Calu3 (cell line): ENCODE measurements at regions not wholly inside any gene's neighbourhood (a gene's known extent, or its start where the extent isn't known, plus 50 kb on each side); places are given as distances from the start of the nearest gene placed in this dataset.

ENCODE experiments used
- BruUV-seq: library from RNA; stranded (reverse); fragments of 400-500 nt; replicated peaks from 2 replicates; lab custom pipeline; 2021; lab: Mats Ljungman, UMichigan
- CTCF ChIA-PET: fragments of 300-600 bp; sonication (Branson Sonifier 250); formaldehyde crosslinking; loops from one replicate; lab custom pipeline; 2022; ENCODE audit warnings: antibody characterized with exemption; lab: Charles Lee
- DNase-seq: peaks from one replicate; pipeline ENCODE4 v3.0.0; 2022
- H3K27ac Mint-ChIP-seq: one replicate; pipeline ENCODE4 v1.8.0; 2022; ENCODE audit warnings: mixed read lengths; ENCODE audit not compliant: unreplicated experiment
- H3K27me3 Mint-ChIP-seq: one replicate; pipeline ENCODE4 v1.8.0; 2022; ENCODE audit warnings: mixed read lengths; ENCODE audit not compliant: unreplicated experiment
- H3K36me3 Mint-ChIP-seq: one replicate; pipeline ENCODE4 v1.8.0; 2022; ENCODE audit warnings: mild to moderate bottlenecking, moderate library complexity, mixed read lengths; ENCODE audit not compliant: insufficient read depth, unreplicated experiment
- H3K4me1 Mint-ChIP-seq: one replicate; pipeline ENCODE4 v1.8.0; 2022; ENCODE audit warnings: mild to moderate bottlenecking, low read depth, mixed read lengths; ENCODE audit not compliant: unreplicated experiment
- H3K4me3 Mint-ChIP-seq: one replicate; pipeline ENCODE4 v1.8.0; 2022; ENCODE audit warnings: mild to moderate bottlenecking, low read depth, moderate library complexity, mixed read lengths; ENCODE audit not compliant: unreplicated experiment
- H3K9me3 Mint-ChIP-seq: one replicate; pipeline ENCODE4 v1.8.0; 2022; ENCODE audit warnings: low read depth, mixed read lengths; ENCODE audit not compliant: unreplicated experiment
- CTCF ChIP-seq: fragments of 200-600 bp; IDR thresholded peaks from one replicate; pipeline ENCODE4 v1.8.0; 2022; ENCODE audit warnings: antibody characterized with exemption; ENCODE audit not compliant: unreplicated experiment
- intact Hi-C: fragments of 100-400 bp; cut with micrococcal nuclease; formaldehyde crosslinking; loops from one replicate; pipeline ENCODE4 v1.10.0; 2022; ENCODE audit not compliant: unreplicated experiment

GRCh38 chr4:104073229-104073628 is 353.4 kb upstream of the TACR3 start:
- Mint-ChIP-seq H3K36me3 (no peaks in the 10 kb centered on the region), H3K9me3 (no peaks in the 10 kb centered on the region), H3K4me1 (no peaks in the 10 kb centered on the region), H3K27me3 (no peaks in the 10 kb centered on the region), H3K27ac (no peak overlapping the region), H3K4me3 (no peak overlapping the region)
- CTCF ChIA-PET: interaction anchor here (0.8 kb wide), 1 partner anchor 10 kb away, joined by 4 read pairs; no protein-coding TSS in a partner anchor
- no peak for DNase-seq
- TF ChIP-seq CTCF: no peak
- intact Hi-C loops: no loop called here
- no TSS peak for BruUV-seq

- Mint-ChIP-seq H3K27me3 (no peaks in the 10 kb centered on the region), H3K9me3 (no peaks in the 10 kb centered on the region), H3K36me3 (no peaks in the 10 kb centered on the region), H3K4me3 (no peak overlapping the region), H3K4me1 (no peaks in the 10 kb centered on the region), H3K27ac (no peak overlapping the region)
- CTCF ChIA-PET: interaction anchor here (0.6 kb wide), 1 partner anchor 49 kb away, joined by 3 read pairs; no protein-coding TSS in a partner anchor
- no peak for TF ChIP-seq CTCF
- DNase-seq: no peak
- no TSS peak for BruUV-seq
- intact Hi-C loops: no loop called here
These were observed 346.7 kb upstream of the TACR3 start for GRCh38 chr4:104066533-104066932.

GRCh38 chr4:104064646-104065577 is 345.1 kb upstream of the TACR3 start:
- Mint-ChIP-seq H3K36me3 (no peaks in the 10 kb centered on the region), H3K27me3 (no peaks in the 10 kb centered on the region), H3K4me3 (no peak overlapping the region), H3K27ac (no peak overlapping the region), H3K4me1 (no peaks in the 10 kb centered on the region), H3K9me3 (no peaks in the 10 kb centered on the region)
- TF ChIP-seq CTCF: peak; percentile 48
- BruUV-seq: no TSS peak
- intact Hi-C loops: loop anchor here (1.0 kb wide), 2 partner anchors 386 to 795 kb away; no protein-coding TSS in a partner anchor
- peak; percentile 53 for DNase-seq
- CTCF ChIA-PET: no interaction called here

GRCh38 chr4:104063341-104063740 is 343.6 kb upstream of the TACR3 start:
- DNase-seq: no peak
- CTCF ChIA-PET: no interaction called here
- intact Hi-C loops: no loop called here
- Mint-ChIP-seq H3K4me3 (no peak overlapping the region), H3K27me3 (no peaks in the 10 kb centered on the region), H3K27ac (no peak overlapping the region), H3K4me1 (no peaks in the 10 kb centered on the region), H3K36me3 (no peaks in the 10 kb centered on the region), H3K9me3 (no peaks in the 10 kb centered on the region)
- TF ChIP-seq CTCF: no peak
- no TSS peak for BruUV-seq
